ENCODE measurements at regions not wholly inside any gene's neighbourhood (a gene's known extent, or its start where the extent isn't known, plus 50 kb on each side); places are given as distances from the start of the nearest gene placed in this dataset.
"Not testable (repeated sequence)": the region's sequence is repeated elsewhere in the genome, so short reads cannot be mapped to it uniquely, and the experiment has no call there.

- not testable (repeated sequence) for DNase-seq (ENCODE audit: low read depth in 1 of 2, low spot score in 1 of 2); H3K27me3 ChIP-seq; H3K36me3 ChIP-seq; H3K27ac ChIP-seq; H3K4me1 ChIP-seq (ENCODE audit: low read depth); H3K4me3 ChIP-seq; H3K9me3 ChIP-seq (ENCODE audit: low read depth)
Observed at GRCh38 chr2:87500421-87500820, 247.5 kb upstream of the PLGLB2 start.

- not testable (repeated sequence) for H3K27me3 ChIP-seq; H3K36me3 ChIP-seq; H3K9me3 ChIP-seq (ENCODE audit: low read depth); H3K4me1 ChIP-seq (ENCODE audit: low read depth); DNase-seq (ENCODE audit: low read depth in 1 of 2, low spot score in 1 of 2); H3K4me3 ChIP-seq; H3K27ac ChIP-seq
Observed at GRCh38 chr2:87500951-87501350, 246.9 kb upstream of the PLGLB2 start.

- not testable (repeated sequence) for H3K27me3 ChIP-seq; H3K4me3 ChIP-seq; H3K27ac ChIP-seq; DNase-seq (ENCODE audit: low read depth in 1 of 2, low spot score in 1 of 2); H3K4me1 ChIP-seq (ENCODE audit: low read depth); H3K9me3 ChIP-seq (ENCODE audit: low read depth); H3K36me3 ChIP-seq
Observed at GRCh38 chr2:87502948-87503347, 244.9 kb upstream of the PLGLB2 start.

- not testable (repeated sequence) for H3K27ac ChIP-seq
Observed at GRCh38 chr2:87505239-87505638, 242.6 kb upstream of the PLGLB2 start.

GRCh38 chr2:87505909-87506308 is 242.0 kb upstream of the PLGLB2 start:
- DNase-seq (ENCODE audit: low read depth in 1 of 2, low spot score in 1 of 2); H3K36me3 ChIP-seq; H3K27ac ChIP-seq; H3K4me3 ChIP-seq; H3K27me3 ChIP-seq; H3K4me1 ChIP-seq (ENCODE audit: low read depth); H3K9me3 ChIP-seq (ENCODE audit: low read depth): not testable (repeated sequence)

More at GRCh38 chr2:87505239-87505638, 242.6 kb upstream of the PLGLB2 start:
- not testable (repeated sequence) for H3K4me3 ChIP-seq; H3K36me3 ChIP-seq; H3K9me3 ChIP-seq (ENCODE audit: low read depth); H3K4me1 ChIP-seq (ENCODE audit: low read depth); H3K27me3 ChIP-seq; DNase-seq (ENCODE audit: low read depth in 1 of 2, low spot score in 1 of 2)

GRCh38 chr2:87507378-87508348 is 240.2 kb upstream of the PLGLB2 start:
- H3K27ac ChIP-seq; H3K4me1 ChIP-seq (ENCODE audit: low read depth); H3K36me3 ChIP-seq; H3K4me3 ChIP-seq; H3K27me3 ChIP-seq; H3K9me3 ChIP-seq (ENCODE audit: low read depth); DNase-seq (ENCODE audit: low read depth in 1 of 2, low spot score in 1 of 2): not testable (repeated sequence)

- not testable (repeated sequence) for H3K4me3 ChIP-seq; H3K27me3 ChIP-seq; H3K27ac ChIP-seq; DNase-seq (ENCODE audit: low read depth in 1 of 2, low spot score in 1 of 2); H3K9me3 ChIP-seq (ENCODE audit: low read depth); H3K36me3 ChIP-seq; H3K4me1 ChIP-seq (ENCODE audit: low read depth)
Observed at GRCh38 chr2:87511195-87511778, 236.6 kb upstream of the PLGLB2 start.

- H3K4me3 ChIP-seq; DNase-seq (ENCODE audit: low read depth in 1 of 2, low spot score in 1 of 2); H3K27ac ChIP-seq; H3K36me3 ChIP-seq; H3K27me3 ChIP-seq; H3K4me1 ChIP-seq (ENCODE audit: low read depth); H3K9me3 ChIP-seq (ENCODE audit: low read depth): not testable (repeated sequence)
Observed at GRCh38 chr2:87512864-87513530, 234.9 kb upstream of the PLGLB2 start.

- not testable (repeated sequence) for DNase-seq (ENCODE audit: low read depth in 1 of 2, low spot score in 1 of 2); H3K36me3 ChIP-seq; H3K4me3 ChIP-seq; H3K27me3 ChIP-seq; H3K9me3 ChIP-seq (ENCODE audit: low read depth); H3K27ac ChIP-seq; H3K4me1 ChIP-seq (ENCODE audit: low read depth)
Observed at GRCh38 chr2:87514034-87514433, 233.9 kb upstream of the PLGLB2 start.

GRCh38 chr2:87514515-87514914 is 233.4 kb upstream of the PLGLB2 start:
- H3K9me3 ChIP-seq (ENCODE audit: low read depth); H3K36me3 ChIP-seq; H3K4me1 ChIP-seq (ENCODE audit: low read depth); H3K27ac ChIP-seq; DNase-seq (ENCODE audit: low read depth in 1 of 2, low spot score in 1 of 2); H3K27me3 ChIP-seq; H3K4me3 ChIP-seq: not testable (repeated sequence)

- not testable (repeated sequence) for H3K4me3 ChIP-seq; H3K36me3 ChIP-seq; H3K9me3 ChIP-seq (ENCODE audit: low read depth); H3K4me1 ChIP-seq (ENCODE audit: low read depth); H3K27ac ChIP-seq; DNase-seq (ENCODE audit: low read depth in 1 of 2, low spot score in 1 of 2); H3K27me3 ChIP-seq
Observed at GRCh38 chr2:87515226-87515625, 232.7 kb upstream of the PLGLB2 start.

GRCh38 chr2:87515875-87516274 is 232.0 kb upstream of the PLGLB2 start:
- not testable (repeated sequence) for H3K9me3 ChIP-seq (ENCODE audit: low read depth); H3K27ac ChIP-seq; H3K27me3 ChIP-seq; DNase-seq (ENCODE audit: low read depth in 1 of 2, low spot score in 1 of 2); H3K4me3 ChIP-seq; H3K36me3 ChIP-seq; H3K4me1 ChIP-seq (ENCODE audit: low read depth)

GRCh38 chr2:87516369-87516967 is 231.4 kb upstream of the PLGLB2 start:
- not testable (repeated sequence) for H3K4me1 ChIP-seq (ENCODE audit: low read depth); H3K9me3 ChIP-seq (ENCODE audit: low read depth); H3K4me3 ChIP-seq; H3K36me3 ChIP-seq; H3K27me3 ChIP-seq; DNase-seq (ENCODE audit: low read depth in 1 of 2, low spot score in 1 of 2); H3K27ac ChIP-seq

- H3K27ac ChIP-seq; H3K4me3 ChIP-seq; DNase-seq (ENCODE audit: low read depth in 1 of 2, low spot score in 1 of 2); H3K4me1 ChIP-seq (ENCODE audit: low read depth); H3K9me3 ChIP-seq (ENCODE audit: low read depth); H3K27me3 ChIP-seq; H3K36me3 ChIP-seq: not testable (repeated sequence)
Observed at GRCh38 chr2:87517438-87517837, 230.4 kb upstream of the PLGLB2 start.
